Large intestine (tissue), 3 donors: ENCODE measurements at regions not wholly inside any gene's neighbourhood (a gene's known extent, or its start where the extent isn't known, plus 50 kb on each side); places are given as distances from the start of the nearest gene placed in this dataset.
"Not testable (repeated sequence)": the region's sequence is repeated elsewhere in the genome, so short reads cannot be mapped to it uniquely, and the experiment has no call there.

Source experiments
- DNase-seq, 2 donors: peaks; one replicate each; pipeline versions ENCODE4 v3.0.0 to v3.0.0-alpha.2; 2013
- H3K27ac ChIP-seq: one replicate; pipeline ENCODE4 v1.5.1; 2013; ENCODE audit warnings: low read length
- H3K27me3 ChIP-seq: 2 replicates; pipeline ENCODE4 v1.6.1; 2013; ENCODE audit warnings: low read length; ENCODE audit not compliant: control insufficient read depth, insufficient read depth
- H3K36me3 ChIP-seq: 2 replicates; pipeline ENCODE4 v1.6.1; 2013; ENCODE audit warnings: low read length; ENCODE audit not compliant: control insufficient read depth, insufficient read depth
- H3K4me1 ChIP-seq: one replicate; pipeline ENCODE4 v1.6.1; 2013; ENCODE audit warnings: low read length; ENCODE audit not compliant: control insufficient read depth, insufficient read depth
- H3K4me3 ChIP-seq: one replicate; pipeline ENCODE4 v1.5.1; 2013; ENCODE audit warnings: low read length
- H3K9me3 ChIP-seq: one replicate; pipeline ENCODE4 v1.6.1; 2013; ENCODE audit warnings: mild to moderate bottlenecking, low read depth, low read length, moderate library complexity; ENCODE audit not compliant: control insufficient read depth
- WGBS: methylation state at CpG from one replicate; pipeline ENCODE4 v1.1.5; 2013; ENCODE audit warnings: low lambda C conversion rate; ENCODE audit not compliant: insufficient coverage; 5-methylcytosine and 5-hydroxymethylcytosine counted together

DNA sequence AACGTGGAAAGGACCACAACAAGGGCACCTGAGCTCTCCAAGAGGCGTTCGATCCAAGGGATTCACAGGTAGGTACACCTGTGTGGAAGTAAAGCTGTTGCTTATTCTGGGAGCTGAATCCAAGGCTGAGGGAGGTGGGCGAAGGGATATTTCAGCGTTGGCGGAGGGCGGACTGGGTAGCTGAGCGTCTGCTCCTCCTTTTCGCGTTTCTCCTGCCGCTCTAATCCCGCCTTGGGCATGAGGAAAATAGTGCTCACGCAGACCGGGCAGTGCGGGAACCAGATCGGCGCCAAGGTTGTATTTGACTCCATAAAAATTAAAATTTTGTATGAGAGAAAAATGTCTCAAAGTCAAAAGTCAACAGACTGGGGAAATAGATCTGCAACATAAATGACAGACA is 3966.2 kb upstream of the OR11H1 start:
- 57% methylated on average over 9 of the region's 17 CpGs for WGBS
- not testable (repeated sequence) for H3K4me1 ChIP-seq, H3K27ac ChIP-seq, H3K36me3 ChIP-seq, H3K27me3 ChIP-seq, H3K4me3 ChIP-seq, DNase-seq, H3K9me3 ChIP-seq

DNA sequence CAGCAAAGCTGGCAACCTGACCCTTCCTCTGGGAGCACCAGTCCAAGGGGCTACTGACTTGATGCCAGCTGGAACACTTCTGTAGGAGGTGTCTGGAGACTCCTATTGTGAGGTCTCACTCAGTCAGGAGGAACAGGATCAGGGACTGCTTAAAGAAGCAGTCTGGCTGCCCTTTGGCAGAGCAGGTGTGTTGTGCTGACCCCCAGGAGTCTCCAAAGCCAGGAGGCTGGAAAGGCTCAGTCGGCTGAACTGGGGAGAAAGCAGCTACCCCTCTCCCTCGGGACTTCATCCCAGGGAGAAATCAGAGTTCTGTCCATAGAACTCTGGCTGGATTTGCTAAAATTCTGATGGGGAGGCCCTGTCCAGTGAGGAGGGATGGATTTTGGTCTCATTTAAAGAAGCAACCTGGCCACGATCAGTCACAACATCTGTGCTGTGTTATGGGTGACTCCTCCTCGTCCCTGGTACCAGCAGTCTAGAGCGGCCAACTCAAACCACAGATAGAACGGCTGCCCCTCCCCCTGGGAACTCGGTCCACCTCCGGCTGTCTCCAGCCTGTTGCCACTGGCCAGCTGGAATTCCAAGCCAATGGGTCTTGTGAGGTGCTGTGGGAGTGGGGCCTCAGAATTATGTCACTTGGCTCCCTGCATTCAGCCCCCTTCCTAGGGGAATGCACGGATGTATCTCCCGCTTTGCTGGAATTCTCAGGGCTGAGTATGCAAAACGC is 3959.0 kb upstream of the OR11H1 start:
- not testable (repeated sequence) for H3K9me3 ChIP-seq, H3K36me3 ChIP-seq, H3K4me3 ChIP-seq, H3K27ac ChIP-seq, H3K4me1 ChIP-seq, DNase-seq, H3K27me3 ChIP-seq
- 60% methylated on average over 1 of the region's 11 CpGs for WGBS

DNA sequence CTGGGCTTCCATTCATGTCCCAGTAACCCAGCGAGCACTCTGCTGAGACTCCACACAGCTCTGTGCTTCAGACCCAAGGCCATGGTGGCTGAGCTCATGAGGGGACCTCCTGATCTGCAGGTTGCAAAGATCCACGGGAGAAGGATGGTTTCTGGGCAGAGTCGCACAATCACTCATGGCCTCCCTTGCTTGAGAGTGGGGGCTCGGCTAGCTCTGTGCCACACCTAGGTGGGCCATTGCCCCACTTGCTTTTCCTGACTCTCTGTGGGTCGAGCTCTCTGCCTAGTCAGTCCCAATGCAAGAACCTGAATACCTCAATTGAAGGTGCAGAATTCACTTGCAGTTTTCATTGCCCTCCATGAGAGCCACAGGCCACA is 3958.4 kb upstream of the OR11H1 start:
- H3K27ac ChIP-seq, H3K4me3 ChIP-seq, H3K36me3 ChIP-seq, H3K27me3 ChIP-seq, DNase-seq, H3K4me1 ChIP-seq: not testable (repeated sequence)
- no CpG with 5 or more reads among the region's 5 CpGs for WGBS
- H3K9me3 ChIP-seq: peaks cover 11% of the 10 kb centered on the region

DNA sequence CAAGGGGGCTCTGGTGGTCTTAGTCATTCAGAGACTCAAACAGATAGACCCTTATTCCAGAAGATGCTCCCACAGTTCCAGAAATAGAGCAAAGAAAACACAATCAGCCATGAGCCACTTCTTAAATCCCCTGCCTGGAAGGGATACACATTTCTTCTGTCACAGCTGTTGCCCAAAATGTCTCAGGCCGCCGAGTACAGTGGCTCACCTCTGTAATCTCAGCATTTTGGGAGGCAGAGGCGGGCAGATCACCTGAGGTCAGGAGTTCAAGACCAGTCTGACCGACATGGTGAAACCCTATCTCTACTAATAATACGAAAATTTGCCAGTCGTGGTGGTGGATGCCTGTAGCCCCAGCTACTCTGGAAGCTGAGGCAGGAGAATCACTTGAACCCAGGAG is 3954.8 kb upstream of the OR11H1 start:
- H3K4me3 ChIP-seq, H3K27me3 ChIP-seq, H3K27ac ChIP-seq, DNase-seq, H3K4me1 ChIP-seq, H3K36me3 ChIP-seq: not testable (repeated sequence)
- peaks cover 11% of the 10 kb centered on the region for H3K9me3 ChIP-seq
- no CpG with 5 or more reads among the region's 6 CpGs for WGBS

DNA sequence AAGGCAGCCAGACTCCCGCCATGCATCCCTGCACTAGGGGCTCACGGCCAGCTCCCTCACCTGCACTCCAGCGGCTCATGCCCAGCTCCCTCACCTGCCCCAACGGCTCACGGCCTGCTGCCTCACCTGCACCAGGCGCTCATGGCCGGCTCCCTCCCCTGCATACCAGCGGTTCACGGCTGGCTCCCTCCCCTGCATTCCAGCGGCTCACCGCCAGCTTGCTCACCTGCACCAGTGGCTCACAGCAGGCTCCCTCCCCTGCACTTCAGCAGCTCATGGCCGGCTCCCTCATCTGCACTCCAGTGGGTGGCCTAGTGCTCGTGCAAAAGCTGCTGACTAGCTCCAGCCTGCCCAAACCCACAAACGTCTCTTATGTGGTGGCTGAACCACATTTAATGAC is 3953.8 kb upstream of the OR11H1 start:
- H3K27me3 ChIP-seq, H3K4me3 ChIP-seq, H3K4me1 ChIP-seq, H3K9me3 ChIP-seq, H3K27ac ChIP-seq, DNase-seq, H3K36me3 ChIP-seq: not testable (repeated sequence)
- WGBS: 100% methylated on average over 3 of the region's 14 CpGs

DNA sequence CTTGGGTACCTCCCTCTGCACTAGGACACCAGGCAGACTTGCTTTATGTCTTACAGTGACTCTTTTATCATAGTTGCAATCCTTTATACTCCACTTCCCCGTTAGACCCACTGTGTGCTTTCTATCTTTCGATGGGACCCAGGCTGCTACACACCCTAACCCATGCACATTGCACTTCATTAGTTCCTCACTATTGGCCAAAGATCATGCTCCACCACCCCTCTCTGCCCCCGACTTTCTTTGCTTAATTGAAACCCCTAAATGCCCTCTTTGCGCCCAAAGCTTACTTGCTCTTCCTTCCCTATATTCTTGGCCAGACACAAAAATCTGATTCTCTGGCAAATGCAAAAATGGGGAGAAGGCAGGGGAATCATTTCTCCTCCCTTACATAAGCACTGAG is 3953.3 kb upstream of the OR11H1 start:
- H3K27me3 ChIP-seq, H3K9me3 ChIP-seq, DNase-seq, H3K36me3 ChIP-seq, H3K4me3 ChIP-seq, H3K4me1 ChIP-seq, H3K27ac ChIP-seq: not testable (repeated sequence)
- 61% methylated on average over 4 of the region's 4 CpGs for WGBS

DNA sequence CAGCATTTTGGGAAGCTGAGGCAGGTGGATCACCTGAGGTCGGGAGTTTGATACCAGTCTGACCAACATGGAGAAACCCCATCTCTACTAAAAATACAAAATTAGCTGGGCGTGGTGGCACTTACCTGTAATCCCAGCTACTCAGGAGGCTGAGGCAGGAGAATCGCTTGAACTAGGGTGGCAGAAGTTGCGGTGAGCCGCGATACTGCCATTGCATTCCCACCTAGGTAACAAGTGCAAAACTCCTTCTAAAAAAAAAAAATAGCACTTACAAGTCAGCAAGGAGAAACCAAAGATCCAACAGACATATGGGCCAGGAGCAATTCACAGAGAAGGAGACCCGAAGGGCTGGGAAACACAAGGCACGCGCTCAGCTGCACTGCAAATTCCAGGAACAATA is 3951.3 kb upstream of the OR11H1 start:
- 72% methylated on average over 9 of the region's 9 CpGs for whole genome bisulfite sequencing
- H3K9me3 ChIP-seq: not testable (repeated sequence)

DNA sequence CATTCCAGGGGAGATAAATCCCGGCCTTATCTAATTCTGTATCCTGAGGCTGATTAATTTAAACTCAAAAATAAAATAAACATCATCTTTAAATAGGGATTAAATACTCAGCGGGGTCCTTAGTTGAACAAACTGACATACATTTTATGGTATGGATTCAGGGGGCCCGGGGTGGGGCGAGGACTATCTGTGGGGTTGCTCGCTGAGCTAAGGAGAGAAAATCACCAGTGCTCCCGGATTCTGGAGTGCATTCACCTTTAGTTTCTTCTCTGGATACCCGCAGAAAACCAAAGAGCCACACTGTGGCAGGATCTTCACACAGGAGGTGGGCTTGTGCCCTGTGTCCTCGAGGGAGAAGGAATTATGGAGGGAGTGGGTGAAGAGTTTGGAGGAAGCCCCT is 3949.9 kb upstream of the OR11H1 start:
- H3K27ac ChIP-seq, H3K36me3 ChIP-seq, H3K27me3 ChIP-seq, DNase-seq, H3K4me1 ChIP-seq, H3K4me3 ChIP-seq, H3K9me3 ChIP-seq: not testable (repeated sequence)
- 79% methylated on average over 4 of the region's 8 CpGs for WGBS

More for the DNA sequence above, 3951.3 kb upstream of the OR11H1 start:
- not testable (repeated sequence) for H3K4me3 ChIP-seq, H3K27ac ChIP-seq, H3K27me3 ChIP-seq, H3K4me1 ChIP-seq, DNase-seq, H3K36me3 ChIP-seq

DNA sequence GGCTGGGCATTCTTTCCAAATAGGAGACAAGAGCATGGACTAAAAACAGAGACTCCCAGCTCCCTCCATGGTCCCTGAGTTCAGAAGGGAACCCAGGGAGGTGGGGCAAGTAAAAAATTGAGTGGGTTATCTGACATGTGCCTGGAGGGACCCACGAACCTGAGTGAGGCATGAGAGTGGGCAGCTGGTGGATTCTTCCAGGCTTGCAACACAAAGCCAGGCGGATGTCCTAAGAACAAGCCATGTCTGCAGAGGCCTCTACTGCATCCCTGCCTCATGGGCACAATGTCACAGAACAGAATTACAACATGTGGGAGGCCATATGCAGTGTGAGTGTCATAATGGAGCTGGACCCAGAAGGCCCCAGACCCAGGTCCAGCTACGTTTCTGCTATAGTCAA is 3949.4 kb upstream of the OR11H1 start:
- WGBS: no CpG with 5 or more reads among the region's 3 CpGs
- H3K27me3 ChIP-seq, DNase-seq, H3K4me3 ChIP-seq, H3K9me3 ChIP-seq, H3K4me1 ChIP-seq, H3K27ac ChIP-seq, H3K36me3 ChIP-seq: not testable (repeated sequence)

DNA sequence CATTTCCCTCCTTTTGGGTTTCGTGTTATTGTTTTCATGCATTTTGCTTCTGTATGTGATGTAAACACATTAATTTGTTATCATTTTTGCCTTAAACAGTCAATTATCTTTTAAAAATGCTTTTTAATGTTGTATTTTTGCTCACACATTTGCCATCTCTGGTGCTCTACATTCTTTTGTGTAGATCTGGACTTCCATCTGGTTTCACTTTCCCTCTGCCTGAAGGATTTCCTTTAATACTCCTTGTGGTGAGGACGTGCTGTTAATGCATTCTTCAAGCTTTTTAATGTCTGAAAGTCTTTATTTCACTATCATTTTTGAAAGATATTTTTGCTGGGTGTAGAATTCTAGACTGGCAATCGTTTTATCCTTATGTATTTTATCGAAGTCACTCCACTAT is 3945.9 kb upstream of the OR11H1 start:
- 54% methylated on average over 4 of the region's 4 CpGs for WGBS
- not testable (repeated sequence) for DNase-seq, H3K9me3 ChIP-seq

DNA sequence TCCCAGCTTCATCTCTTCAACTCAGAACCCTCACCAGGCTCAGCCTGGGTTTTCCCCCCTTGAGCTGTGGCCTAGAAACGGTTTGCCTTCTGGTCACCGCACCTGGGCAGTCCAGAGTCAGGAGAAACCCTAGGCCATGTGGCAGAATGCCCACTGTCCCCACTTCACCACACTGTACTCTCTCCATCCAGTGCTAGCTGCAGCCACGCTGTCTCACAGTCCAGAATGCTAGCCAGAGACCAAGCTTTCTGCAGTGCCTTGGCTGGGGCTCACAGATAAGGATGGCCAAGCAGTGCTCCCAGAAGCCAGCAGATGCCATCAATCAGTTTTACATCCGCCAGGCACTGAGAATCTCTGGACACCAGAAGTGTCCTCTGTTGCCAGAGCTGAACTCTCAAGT is 3943.8 kb upstream of the OR11H1 start:
- H3K4me1 ChIP-seq, H3K9me3 ChIP-seq, H3K27ac ChIP-seq, H3K4me3 ChIP-seq, H3K36me3 ChIP-seq, DNase-seq, H3K27me3 ChIP-seq: not testable (repeated sequence)
- WGBS: 40% methylated on average over 1 of the region's 4 CpGs

More for the DNA sequence above, 3945.9 kb upstream of the OR11H1 start:
- not testable (repeated sequence) for H3K27ac ChIP-seq, H3K4me1 ChIP-seq, H3K36me3 ChIP-seq, H3K27me3 ChIP-seq, H3K4me3 ChIP-seq
